Daoy (cell line): ENCODE measurements at regions not wholly inside any gene's neighbourhood (a gene's known extent, or its start where the extent isn't known, plus 50 kb on each side); places are given as distances from the start of the nearest gene placed in this dataset.
"Not testable (repeated sequence)": the region's sequence is repeated elsewhere in the genome, so short reads cannot be mapped to it uniquely, and the experiment has no call there.

ENCODE experiments used
- DNase-seq: peaks from one replicate; pipeline ENCODE4 v3.0.0-alpha.2; 2015; ENCODE audit warnings: low read depth

DNA sequence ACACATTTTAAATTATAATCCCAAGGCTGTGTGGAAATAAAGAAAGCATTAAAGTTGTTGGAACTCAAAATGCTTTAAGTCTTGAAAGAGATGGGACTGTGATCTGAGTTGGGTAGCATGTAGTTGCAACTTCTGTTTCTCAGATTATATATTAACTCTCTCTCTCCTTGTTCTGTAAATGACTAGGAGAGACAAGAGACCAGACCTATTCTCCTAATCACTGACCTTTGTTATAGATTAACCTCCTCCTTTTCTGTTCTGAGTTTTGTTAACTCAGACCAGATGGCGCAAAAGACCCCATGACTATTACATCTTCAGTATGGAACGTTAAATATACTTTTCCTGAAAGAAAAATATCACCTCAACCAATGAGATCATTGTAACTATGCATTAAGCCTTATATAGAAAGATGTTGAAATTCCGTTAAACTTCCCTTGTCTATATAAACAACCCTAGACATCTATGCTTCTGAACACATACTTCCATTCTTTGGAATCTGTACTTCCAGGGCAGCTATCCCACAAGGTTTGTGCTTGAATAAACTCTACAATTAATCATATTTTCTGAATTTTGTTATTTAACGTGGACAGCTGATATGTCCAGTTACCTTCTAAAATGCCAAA, 143.5 kb upstream of the TRIM24 start:
- no peak for DNase-seq

DNA sequence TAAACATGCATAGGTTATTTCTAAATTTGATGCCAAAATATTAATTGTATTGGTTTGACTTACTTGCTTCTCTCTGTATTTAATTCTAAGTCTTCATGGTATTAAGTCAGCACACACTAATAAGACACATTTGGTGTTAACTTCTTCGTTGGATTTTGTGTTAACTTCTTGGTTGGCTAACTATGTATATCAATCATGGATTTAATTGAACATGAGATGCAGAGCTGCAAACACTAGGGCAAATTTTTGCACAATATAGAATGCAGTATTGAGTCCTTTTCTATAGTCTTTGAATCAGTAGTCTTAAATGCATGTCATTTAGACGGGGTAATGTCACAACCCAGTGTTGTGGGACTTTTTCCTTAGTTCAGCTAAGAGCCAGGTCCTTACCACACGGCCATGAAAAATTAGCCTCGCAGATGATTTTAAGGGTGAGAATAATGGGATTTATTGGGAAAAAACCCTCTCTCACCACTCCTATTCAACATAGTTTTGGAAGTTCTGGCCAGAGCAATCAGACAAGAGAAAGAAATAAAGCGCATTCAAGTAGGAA, 142.9 kb upstream of the TRIM24 start:
- no peak for DNase-seq

DNA sequence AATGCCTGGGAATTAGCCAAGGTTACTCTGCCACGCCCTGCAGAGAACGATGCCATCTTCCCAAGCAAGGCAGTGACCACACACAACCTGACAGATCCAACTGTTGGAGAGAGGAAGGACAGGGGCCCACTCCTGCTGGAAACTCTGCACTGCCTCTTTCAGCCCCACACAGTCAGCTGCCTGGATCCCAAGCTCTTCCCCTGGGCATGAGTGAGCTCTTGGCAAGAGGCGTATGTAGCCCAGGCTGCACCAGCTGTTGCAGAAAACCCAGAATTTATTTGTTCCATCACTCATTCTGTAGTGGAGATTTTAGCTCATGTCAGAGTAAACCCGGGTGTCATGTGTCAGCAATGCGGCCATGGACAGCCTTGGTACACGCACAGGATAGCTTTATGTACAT, 135.1 kb upstream of the TRIM24 start:
- DNase-seq: no peak

DNA sequence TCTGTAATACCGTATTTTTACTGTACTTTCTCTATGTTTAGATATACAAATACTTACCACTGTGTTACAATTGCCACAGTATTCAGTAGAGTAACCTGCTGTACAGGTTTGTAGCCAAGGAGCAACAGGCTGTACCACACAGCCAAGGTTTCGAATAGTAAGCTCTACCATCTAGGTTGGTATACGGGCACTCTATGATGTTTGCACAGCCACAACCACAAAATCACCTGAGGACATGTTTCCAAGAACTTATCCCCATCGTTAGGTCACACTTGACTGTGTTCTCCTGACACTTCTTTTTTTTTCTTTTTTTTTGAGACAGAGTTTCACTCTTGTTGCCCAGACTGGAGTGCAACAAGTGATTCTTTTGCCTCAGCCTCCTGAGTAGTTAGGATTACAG, 134.6 kb upstream of the TRIM24 start:
- no peak for DNase-seq

DNA sequence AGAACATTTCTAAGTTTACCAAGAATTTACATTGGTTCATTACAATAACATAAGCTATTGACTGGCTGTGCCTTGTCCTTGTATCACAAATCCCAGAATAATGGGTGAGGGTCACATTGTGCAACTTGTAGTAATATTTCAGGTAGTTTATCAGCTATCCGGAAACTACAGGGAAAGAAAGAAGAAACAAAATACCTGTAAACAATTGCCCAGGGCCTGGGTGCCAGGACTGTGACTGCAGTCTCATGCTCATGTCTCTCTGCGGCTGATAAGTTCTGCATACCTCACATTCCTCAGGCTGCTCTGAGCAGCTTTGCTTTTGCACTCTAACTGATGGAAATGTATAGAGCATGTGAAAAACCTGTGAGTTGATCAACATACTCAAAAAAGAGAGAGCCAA, 131.8 kb upstream of the TRIM24 start:
- DNase-seq: no peak

DNA sequence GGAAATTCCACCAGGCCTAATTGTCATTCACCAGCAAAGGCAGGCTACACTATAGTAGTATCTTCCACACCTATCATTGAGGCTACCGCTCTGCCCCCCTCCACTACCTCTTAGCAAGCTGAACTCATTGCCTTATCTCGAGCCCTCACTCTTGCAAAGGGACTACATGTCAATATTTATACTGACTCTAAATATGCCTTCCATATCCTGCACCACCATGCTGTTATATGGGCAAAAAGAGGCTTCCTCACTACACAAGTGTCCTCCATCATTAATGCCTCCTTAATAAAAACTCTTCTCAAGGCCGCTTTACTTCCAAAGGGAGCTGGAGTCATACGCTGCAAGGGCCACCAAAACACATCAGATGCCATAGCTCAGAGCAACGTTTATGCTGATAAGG, 127.2 kb upstream of the TRIM24 start:
- DNase-seq: not testable (repeated sequence)

DNA sequence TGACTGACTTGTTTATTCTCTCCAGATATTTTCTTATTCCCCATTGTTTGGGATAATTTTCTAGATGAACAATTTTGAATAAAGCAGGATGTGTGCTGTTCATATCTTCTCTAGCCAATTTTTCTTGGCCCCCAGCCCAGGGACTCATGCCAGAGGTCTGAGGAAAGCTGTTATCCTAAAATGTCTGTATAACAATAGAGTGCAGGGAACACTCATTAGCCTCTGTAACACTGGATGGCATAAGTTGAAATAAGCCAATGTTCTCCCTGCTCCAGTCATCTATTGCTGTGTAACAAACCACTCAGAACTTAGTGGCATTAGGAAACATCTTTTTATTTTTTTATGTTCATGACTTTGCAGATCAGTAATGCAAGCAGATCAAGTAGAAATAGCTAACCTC, 121.7 kb upstream of the TRIM24 start:
- DNase-seq: peak; percentile 57

DNA sequence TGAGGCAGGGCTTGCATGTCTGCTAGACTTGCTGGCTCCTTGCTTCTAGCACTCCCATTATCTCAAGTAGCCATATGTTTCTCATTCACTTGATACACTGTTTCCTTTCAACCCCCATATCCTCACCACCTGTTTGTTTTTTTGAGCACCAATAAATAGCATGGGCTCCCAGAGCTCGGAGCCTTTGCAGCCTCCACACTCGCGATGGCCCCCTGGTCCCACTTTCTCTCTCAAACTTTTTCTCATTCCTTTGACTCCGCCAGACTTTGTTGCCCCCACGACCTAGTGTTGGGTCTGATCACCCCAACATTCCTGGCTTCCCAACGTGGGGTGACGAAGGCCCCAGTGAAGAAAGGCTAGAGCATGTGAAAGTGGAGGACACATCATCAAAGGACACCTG, 120.8 kb upstream of the TRIM24 start:
- DNase-seq: not testable (repeated sequence)

DNA sequence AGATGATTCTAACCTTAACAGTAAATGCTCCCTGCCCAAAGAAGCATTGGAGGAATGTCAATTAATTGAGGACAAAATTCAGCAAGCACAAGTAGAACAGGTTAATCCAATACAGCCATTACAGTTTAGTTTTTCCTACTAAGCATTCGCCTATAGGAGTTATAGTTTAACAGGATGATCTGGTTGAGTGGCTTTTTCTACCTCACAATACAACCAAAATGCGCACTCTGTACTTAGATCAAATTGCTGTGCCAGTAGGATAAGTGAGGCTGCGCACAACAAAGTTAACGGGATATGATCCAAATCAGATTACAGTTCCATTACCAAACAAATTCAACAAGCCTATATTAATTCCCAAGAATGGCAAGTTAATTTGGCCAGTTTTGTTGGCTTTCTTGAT, 117.1 kb upstream of the TRIM24 start:
- DNase-seq: no peak

DNA sequence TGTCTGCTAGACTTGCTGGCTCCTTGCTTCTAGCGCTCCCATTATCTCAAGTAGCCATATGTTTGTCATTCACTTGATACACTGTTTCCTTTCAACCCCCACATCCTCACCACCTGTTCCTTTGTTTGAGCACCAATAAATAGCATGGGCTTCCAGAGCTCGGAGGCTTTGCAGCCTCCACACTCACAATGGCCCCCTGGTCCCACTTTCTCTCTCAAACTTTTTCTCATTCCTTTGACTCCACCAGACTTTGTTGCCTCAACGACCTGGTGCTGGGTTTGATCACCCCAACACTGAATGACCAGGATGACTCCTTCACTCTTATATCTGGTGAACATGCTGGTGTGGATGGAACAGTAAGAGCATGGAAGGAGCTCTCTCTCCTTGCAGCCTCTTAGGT, 114.5 kb upstream of the TRIM24 start:
- no peak for DNase-seq

DNA sequence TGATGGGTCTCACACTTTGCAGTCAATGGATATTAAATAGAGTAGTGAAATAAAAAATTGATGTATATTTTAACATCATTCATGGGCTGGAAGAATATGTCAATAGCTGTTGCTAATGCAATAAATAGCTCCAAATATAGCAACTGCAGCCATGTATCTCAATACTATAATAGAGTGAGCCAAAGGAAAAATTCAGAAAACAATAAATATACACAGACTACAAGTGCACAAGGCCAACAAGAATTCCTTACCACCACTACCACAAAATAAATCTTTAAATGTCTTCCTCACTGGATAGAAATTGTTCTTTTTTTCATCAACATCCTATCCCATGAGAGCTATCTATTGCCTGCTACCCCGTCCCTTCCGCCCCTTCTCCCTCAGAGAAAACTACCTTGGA, 113.1 kb upstream of the TRIM24 start:
- DNase-seq: no peak

DNA sequence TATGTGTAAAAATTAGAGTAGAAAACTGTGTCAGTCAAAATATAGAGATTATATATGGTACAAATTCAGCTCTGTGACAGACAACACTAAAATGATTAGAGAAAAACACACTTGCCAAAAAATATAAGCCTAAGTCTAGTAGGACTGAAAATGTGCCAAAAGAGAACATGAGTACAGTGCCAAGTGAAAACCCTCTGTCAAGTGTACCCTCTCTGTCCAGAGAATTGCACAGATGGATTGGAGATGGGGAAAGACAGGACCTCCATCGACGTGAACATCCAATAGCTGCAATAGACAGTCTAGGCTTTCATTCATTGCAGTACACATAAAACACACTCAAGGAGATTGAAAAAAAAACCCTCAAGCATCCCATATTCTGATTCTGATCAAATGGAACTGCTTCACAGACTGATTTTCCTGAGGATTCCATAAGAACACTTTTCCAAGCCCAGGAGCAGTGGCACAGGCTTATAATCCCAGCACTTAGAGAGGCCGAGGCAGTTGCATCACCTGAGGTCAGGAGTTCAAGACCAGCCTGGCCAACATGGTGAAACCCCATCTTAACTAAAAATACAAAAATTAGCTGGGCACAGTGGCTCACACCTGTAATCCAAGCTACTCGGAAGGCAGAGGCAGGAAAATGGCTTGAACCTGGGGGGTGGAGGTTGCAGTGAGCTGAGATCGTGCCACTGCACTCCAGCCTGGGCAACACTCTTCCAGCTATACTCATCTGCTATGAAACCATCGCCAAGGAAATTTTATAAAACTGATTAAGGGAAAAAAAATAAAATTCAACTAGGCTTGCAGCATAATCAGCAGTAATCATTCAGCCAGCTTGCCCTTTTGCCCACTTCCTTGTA, 110.0 kb upstream of the TRIM24 start:
- no peak for DNase-seq

DNA sequence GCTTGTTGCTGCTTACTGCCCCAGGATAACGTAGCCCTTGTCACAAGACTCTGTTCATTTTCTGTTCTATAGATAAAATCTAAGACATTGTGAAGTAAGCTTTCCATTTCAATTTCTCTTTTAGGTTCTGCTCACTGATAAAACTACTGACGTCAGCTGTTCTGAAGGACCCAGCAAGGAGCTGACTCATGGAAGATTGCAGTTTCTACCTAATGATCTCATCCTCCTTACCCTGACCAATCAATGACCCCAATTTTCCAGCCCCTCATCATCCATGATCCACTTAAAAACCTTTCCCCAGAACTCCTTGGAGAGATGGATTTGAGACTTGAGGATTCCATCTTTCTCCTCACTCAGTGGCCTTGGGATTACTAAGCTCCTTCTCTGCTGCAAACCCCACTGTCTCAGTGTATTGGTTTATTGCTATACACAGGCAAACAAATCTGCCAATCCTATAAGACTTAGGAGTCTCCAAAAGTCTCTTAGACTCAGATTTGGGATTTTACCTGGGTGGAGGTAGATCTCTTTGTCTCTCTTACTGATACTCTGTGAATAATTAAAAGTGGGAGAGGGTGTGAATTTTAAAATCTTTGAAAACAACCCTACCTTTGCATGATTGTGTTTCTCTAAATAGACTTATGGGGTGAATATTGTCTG, 109.2 kb upstream of the TRIM24 start:
- DNase-seq: no peak

DNA sequence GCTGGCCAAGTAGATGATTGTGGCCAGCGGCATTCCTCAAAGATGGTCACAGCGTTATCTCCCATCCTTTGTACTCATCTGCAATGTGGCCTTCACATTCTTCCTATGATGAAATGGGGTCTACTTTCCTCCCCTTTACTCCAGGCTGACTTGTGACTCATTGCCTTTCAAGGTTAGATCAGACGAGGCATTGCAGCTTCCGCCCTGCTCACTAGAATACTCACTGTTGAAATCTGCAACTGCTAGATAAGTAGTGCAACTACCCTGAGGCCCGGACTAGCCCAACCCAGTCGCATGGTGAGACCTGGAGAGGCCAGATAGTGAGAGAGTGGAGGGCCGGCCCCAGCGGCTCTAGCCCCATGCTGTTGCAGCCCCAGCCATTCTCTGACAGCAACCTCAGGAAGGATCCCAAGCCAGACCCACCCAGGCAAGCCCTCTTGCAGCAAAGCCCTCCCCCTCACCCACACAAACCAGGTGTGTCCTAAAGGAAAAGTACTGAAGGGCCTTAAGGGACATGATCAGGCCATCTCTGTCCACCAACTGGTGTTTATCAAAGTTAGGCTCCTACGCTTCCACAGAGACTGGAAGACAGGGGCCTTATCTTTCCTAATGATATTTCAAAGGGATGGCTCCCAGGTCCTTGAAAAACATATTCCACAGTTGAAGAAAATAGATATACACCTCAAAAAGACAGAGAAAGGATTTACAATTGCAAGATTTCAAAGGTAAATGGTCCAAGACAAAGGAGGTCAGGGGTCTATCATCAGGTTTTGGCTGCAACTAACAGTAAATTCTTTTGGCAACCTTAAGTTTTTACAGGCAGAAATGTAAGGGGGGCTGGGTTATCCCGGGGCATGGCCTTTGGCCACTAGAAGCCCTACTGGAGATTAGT, 107.2 kb upstream of the TRIM24 start:
- peak; percentile 48 for DNase-seq

DNA sequence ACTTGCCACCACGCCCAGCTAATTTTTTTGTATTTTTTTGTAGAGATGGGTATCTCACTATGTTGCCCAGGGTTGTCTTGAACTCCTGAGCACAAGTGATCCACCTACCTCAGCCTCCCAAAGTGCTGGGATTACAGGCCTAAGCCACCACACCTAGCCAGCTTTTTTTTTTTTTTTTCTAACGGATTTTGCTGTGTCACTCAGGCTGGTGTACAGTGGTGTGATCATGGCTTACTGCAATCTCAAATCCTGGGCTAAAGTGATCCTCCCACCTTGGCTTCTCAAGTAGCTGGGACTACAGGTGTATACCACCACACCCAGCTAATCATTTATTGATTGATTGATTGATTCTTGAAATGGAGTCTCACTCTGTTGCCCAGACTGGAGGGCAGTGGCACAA, 106.0 kb upstream of the TRIM24 start:
- DNase-seq: no peak

DNA sequence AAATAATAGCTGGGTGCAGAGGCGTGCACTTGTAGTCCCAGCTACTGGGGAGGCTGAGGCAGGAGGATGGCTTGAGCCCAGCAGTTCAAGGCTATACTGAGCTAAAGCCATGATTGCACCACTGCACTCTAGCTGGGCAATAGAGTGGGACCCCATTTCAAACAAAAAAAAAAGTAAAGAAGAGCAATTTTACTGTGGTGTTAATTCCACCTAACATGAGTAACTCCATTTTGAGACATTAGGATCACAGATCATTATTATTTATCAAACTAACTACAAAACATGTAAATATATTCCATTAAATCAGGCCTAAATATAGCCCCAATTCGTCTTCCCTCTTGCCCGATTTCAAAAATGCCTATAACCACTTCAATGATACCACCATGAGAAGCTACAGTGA, 104.8 kb upstream of the TRIM24 start:
- DNase-seq: no peak

DNA sequence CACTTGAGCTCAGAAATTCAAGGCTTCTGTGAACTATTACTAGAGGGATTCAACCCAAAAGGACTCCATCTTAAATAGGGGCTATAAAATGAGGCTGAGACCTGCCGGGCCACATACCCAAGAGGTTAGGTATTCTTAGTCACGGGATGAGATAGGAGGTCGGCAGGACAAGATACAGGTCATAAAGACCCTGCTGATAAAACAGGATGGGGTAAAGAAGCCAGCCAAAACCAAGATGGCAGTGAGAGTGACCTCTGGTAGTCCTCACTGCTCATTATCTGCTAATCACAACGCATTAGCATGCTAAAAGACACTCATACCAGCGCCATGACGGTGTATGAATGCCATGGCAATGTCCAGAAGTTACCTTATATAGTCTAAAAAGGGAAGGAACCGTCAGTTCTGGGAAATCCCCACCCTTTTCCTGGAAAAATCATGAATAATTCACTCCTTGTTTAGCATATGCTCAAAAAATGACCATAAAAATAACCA, 101.2 kb upstream of the TRIM24 start:
- DNase-seq: peak; percentile 63

DNA sequence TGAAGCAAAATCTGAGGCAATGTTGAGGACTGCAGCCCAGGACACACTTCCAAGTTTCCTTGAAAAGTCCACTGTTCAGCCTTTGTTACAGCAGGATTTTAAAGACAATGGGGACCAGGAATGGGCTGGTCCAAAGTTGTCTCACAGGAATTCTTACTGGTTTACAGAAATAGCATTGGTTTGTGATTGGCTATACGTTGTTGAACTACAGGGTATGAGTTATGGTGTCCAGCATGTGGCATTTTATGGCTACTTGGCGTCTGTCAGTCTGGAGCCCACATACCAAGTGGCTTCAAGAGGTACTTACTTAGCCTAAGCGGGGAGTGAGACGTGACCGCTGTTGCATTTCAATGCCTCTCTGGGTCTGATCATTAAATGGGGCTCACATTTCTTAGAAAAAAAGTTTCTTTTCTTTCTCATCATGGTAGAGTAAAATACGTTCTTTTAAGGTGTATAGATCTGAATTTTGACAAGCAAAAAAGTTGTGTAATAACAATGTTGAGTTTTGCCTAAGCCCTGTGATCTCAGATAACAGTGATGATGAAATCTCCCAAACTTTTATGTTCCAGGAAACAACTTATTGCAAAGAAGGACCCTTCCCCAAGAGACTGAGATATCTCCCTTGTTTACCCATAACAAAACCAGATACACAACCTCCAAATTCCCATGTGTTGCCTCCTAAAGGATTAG, 100.0 kb upstream of the TRIM24 start:
- peak; percentile 27 for DNase-seq

DNA sequence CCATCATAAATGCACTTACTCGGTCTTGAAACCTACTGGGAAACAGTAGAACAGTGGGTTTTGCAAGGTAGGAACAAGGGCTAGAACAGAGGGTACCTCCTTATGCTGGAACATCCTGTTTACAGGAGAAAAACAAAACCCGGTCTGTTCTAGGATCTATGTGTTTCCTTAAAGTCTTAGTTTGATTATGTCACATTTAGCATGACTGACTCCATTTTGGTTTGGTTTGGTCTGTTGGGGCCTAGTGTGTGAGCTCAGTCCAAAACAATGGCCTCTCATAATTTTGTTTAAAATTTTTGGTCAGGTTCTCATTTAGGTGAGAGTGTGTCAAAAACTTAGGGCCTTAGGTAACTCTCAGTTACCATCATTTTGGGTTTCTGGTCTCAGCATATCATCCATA, 96.3 kb upstream of the TRIM24 start:
- DNase-seq: no peak

DNA sequence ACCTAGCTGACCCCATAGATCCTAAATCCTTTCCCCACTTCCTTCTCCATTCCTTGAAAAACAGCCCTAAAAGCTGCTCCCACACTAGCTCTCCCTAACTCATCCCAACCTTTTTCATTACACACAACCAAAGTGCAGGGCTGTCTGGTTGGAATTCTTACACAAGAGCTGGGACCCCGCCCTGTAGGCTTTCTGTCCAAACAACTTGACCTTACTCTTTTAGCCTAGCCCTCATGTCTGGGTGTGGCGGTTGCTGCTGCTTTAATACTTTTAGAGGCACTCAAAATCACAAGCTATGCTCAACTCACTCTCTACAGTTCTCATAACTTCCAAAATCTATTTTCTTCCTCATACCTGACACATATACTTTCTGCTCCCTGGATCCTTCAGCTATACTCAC, 93.9 kb upstream of the TRIM24 start:
- DNase-seq: not testable (repeated sequence)

DNA sequence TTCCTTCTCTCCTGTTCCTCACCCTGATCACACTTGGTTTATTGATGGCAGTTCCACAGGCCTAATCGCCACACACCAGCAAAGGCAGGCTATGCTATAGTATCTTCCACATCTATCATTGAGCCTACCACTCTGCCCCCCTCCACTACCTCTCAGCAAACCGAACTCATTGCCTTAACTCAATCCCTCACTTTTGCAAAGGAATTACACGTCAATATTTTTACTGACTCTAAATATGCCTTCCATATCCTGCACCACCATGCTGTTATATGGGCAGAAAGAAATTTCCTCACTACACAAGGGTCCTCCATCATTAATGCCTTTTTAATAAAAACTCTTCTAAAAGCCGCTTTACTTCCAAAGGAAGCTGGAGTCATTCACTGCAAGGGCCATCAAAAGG, 93.4 kb upstream of the TRIM24 start:
- not testable (repeated sequence) for DNase-seq
